SJSA1 (cell line): ENCODE measurements at regions not wholly inside any gene's neighbourhood (a gene's known extent, or its start where the extent isn't known, plus 50 kb on each side); places are given as distances from the start of the nearest gene placed in this dataset.
A peak's percentile ranks its signal among the peaks of the same experiment; 100 is the strongest.

Source experiments
- DNase-seq, 2 experiments: peaks; one replicate each; pipeline ENCODE4 v3.0.0-alpha.2; 2015 to 2020; ENCODE audit warnings: low spot score in 2 of 2, low read depth in 1 of 2
- H3K27ac ChIP-seq: fragments of 250-450 bp; sonication (Bioruptor Pico); 2 replicates; pipeline ENCODE4 v1.5.1; 2020; ENCODE audit warnings: mild to moderate bottlenecking, moderate library complexity
- H3K27me3 ChIP-seq: fragments of 250-450 bp; sonication (Bioruptor Pico); replicated peaks from 2 replicates; pipeline ENCODE4 v1.5.1; 2020; ENCODE audit warnings: mild to moderate bottlenecking, moderate library complexity
- H3K36me3 ChIP-seq: fragments of 250-450 bp; sonication (Bioruptor Pico); 2 replicates; pipeline ENCODE4 v1.5.1; 2020; ENCODE audit warnings: mild to moderate bottlenecking
- H3K4me1 ChIP-seq: fragments of 250-450 bp; sonication (Bioruptor Pico); replicated peaks from 2 replicates; pipeline ENCODE4 v1.6.1; 2021; ENCODE audit warnings: mild to moderate bottlenecking
- H3K4me3 ChIP-seq: fragments of 250-450 bp; sonication (Bioruptor Pico); 2 replicates; pipeline ENCODE4 v1.5.1; 2020; ENCODE audit warnings: mild to moderate bottlenecking
- H3K9me3 ChIP-seq: fragments of 250-450 bp; sonication (Bioruptor Pico); replicated peaks from 2 replicates; pipeline ENCODE4 v1.5.1; 2020; ENCODE audit warnings: mild to moderate bottlenecking

DNA sequence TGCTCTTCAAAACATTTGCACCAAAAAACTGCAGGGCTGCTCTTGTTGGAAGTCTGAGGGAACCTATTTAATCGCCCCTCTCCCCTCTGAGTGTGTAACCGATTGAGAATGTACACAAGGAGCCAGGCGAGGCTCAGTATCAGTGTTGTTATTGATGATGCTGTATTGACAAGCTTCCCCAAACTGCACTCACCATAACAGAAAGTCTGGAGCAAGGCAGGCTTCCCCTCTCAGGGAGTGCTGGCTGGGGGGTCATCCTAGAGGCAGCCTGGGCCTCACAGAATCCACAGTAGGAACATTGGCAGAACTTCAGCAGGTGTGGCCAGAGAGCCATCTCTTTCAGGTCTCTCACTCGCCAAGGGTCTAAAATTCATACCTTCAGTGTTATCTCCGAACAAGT, 58.1 kb upstream of the TUNAR start:
- DNase-seq = no peak
- Histone ChIP-seq H3K27me3 (no peaks in the 10 kb centered on the region; the same call in 1 of the 2 replicates), H3K36me3 (no peaks in the 10 kb centered on the region), H3K9me3 (no peaks in the 10 kb centered on the region), H3K4me1 (no peaks in the 10 kb centered on the region), H3K4me3 (no peak overlapping the region), H3K27ac (no peak overlapping the region)

DNA sequence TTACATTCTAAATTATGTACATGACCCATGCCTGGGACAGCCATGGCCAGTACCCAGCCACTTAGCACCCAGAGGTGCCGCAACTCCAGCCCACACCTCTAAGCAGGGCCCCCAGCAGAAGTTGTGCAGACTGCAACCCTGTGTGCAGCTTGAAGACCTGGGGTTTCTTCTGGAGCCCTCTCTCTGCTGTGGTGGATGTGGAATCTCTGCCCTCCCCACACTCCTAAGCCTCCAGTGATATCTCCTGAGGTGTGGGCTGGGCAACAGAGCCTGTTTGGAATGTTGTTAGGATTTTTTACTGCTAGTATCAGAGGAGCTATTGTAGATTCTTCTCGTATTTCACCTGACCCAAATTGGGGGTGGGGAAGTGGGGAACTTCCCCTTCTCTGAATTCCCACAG, 59.4 kb upstream of the TUNAR start:
- Histone ChIP-seq H3K27ac (no peak overlapping the region), H3K4me3 (no peak overlapping the region), H3K4me1 (no peaks in the 10 kb centered on the region), H3K27me3 (no peaks in the 10 kb centered on the region; the same call in 1 of the 2 replicates), H3K9me3 (no peaks in the 10 kb centered on the region), H3K36me3 (no peaks in the 10 kb centered on the region)
- DNase-seq = no peak

DNA sequence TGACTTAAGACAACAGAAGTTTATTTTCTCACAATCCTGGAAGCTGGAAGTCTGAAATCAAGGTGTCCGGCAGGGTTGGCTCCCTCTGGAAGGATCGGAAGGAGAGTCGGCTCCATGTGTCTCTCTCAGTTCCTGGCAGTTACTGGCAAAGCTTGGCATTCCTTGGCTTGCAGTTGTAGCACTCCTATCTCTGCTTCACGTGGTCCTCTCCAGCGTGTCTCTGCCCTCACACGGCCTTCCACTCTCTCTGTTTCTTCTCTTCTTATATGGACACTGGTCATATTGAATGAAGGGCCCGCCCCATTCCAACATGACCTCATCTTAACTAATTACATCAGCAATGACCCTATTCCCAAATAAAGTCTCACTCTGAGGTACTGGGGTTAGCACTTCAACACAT, 60.1 kb upstream of the TUNAR start:
- H3K27me3 ChIP-seq = no peaks in the 10 kb centered on the region; the same call in 1 of the 2 replicates
- no peak overlapping the region for H3K27ac ChIP-seq
- H3K36me3 ChIP-seq = no peaks in the 10 kb centered on the region
- H3K4me1 ChIP-seq = no peaks in the 10 kb centered on the region
- no peak overlapping the region for H3K4me3 ChIP-seq
- H3K9me3 ChIP-seq = no peaks in the 10 kb centered on the region
- DNase-seq = no peak

- H3K9me3 ChIP-seq = no peaks in the 10 kb centered on the region
- DNase-seq = no peak
- no peak overlapping the region for H3K4me3 ChIP-seq
- no peaks in the 10 kb centered on the region for H3K4me1 ChIP-seq
- H3K27ac ChIP-seq = no peak overlapping the region
- H3K36me3 ChIP-seq = no peaks in the 10 kb centered on the region
- no peaks in the 10 kb centered on the region; the same call in 1 of the 2 replicates for H3K27me3 ChIP-seq
Observed at GRCh38 chr14:95815226-95815690, 61.4 kb upstream of the TUNAR start.

- no peak for DNase-seq
- H3K36me3 ChIP-seq = no peaks in the 10 kb centered on the region
- H3K4me3 ChIP-seq = no peak overlapping the region
- peaks cover 3% of the 10 kb centered on the region; the same call in 1 of the 2 replicates for H3K27me3 ChIP-seq
- no peaks in the 10 kb centered on the region for H3K9me3 ChIP-seq
- H3K27ac ChIP-seq = no peak overlapping the region
- no peaks in the 10 kb centered on the region for H3K4me1 ChIP-seq
Observed at GRCh38 chr14:95814363-95815225, 62.0 kb upstream of the TUNAR start.

GRCh38 chr14:95811813-95812212, 64.8 kb upstream of the TUNAR start:
- Histone ChIP-seq H3K27ac (no peak overlapping the region), H3K36me3 (no peaks in the 10 kb centered on the region), H3K27me3 (0 out of 2 replicates have a peak, but pooled peaks cover 3% of the 10 kb centered on the region), H3K4me3 (no peak overlapping the region), H3K9me3 (no peaks in the 10 kb centered on the region), H3K4me1 (no peaks in the 10 kb centered on the region)
- DNase-seq = no peak

DNA sequence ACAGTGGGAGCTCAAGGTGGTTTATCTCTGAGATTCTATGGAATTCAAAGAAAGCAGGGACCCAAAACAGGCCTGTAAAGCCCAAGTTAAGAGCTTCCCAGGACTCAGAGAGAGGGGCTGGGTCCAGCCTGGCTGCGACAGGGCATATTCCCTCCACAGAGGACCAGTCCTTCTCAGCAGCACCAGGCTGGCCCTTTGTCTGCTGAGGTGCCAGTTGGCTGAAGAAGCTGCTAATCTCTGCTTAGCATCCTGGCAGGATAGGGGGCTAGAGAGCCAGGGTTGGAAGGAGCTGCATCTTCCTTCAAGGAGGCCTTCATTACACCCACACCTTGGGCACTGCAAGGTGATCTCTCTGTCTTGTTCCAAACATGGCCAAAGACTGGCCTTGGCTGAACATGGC, 68.3 kb upstream of the TUNAR start:
- DNase-seq = no peak
- Histone ChIP-seq H3K27ac (no peak overlapping the region), H3K4me3 (no peak overlapping the region), H3K27me3 (0 out of 2 replicates have a peak, but pooled peaks cover 3% of the 10 kb centered on the region), H3K9me3 (no peaks in the 10 kb centered on the region), H3K4me1 (no peaks in the 10 kb centered on the region), H3K36me3 (no peaks in the 10 kb centered on the region)

DNA sequence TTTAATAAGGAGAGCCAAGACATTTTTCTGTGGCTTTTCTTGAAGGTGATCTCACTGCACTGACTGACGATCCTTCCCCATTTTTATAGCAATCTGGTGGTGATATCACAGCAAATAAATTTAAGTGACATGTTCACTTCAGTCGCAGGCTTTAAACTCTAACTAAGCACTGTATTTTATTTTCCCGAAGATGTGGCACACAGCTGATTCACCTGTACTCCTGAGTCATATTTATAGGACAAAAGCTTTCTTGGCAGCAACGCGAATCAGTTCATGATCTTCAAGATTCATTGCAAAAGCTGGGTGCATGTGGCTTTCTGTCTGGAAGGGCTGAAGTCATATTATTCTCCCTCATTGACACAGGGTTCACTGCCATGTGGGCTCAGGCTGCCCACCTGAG, 79.8 kb upstream of the TUNAR start:
- Histone ChIP-seq H3K36me3 (no peaks in the 10 kb centered on the region), H3K27me3 (no peaks in the 10 kb centered on the region), H3K9me3 (no peaks in the 10 kb centered on the region), H3K27ac (no peak overlapping the region), H3K4me3 (no peak overlapping the region), H3K4me1 (no peaks in the 10 kb centered on the region)
- DNase-seq = no peak

- no peaks in the 10 kb centered on the region for H3K27me3 ChIP-seq
- no peak overlapping the region for H3K27ac ChIP-seq
- H3K36me3 ChIP-seq = no peaks in the 10 kb centered on the region
- H3K9me3 ChIP-seq = no peaks in the 10 kb centered on the region
- DNase-seq = no peak
- H3K4me3 ChIP-seq = no peak overlapping the region
- no peaks in the 10 kb centered on the region for H3K4me1 ChIP-seq
Observed at GRCh38 chr14:95787941-95788340, 74.0 kb upstream of the TCL1A start.

DNA sequence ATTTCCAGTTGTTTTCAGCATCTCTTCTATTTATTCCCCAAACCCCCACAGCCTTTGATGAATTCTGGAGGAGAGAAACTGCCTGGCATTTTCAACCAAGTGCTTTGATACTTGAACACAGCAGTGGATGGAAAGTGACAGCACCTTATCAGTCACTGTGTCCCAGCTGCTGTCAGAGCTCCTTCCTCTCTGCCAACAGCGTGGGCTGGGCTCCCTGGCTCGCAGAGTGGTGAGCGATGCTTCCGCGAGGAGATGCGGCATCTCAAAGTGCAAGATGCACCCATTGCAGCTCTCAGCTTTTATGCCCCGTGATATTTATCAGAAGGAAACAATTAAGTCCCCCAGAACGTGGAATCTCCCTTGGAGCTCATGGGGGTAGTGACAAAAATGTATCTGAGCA, 72.6 kb upstream of the TCL1A start:
- Histone ChIP-seq H3K27ac (no peak overlapping the region), H3K36me3 (no peaks in the 10 kb centered on the region), H3K27me3 (no peaks in the 10 kb centered on the region), H3K4me3 (no peak overlapping the region), H3K4me1 (no peaks in the 10 kb centered on the region), H3K9me3 (no peaks in the 10 kb centered on the region)
- DNase-seq = no peak

GRCh38 chr14:95784137-95784536, 70.2 kb upstream of the TCL1A start:
- no peaks in the 10 kb centered on the region for H3K9me3 ChIP-seq
- H3K36me3 ChIP-seq = no peaks in the 10 kb centered on the region
- H3K4me1 ChIP-seq = no peaks in the 10 kb centered on the region
- no peak for DNase-seq
- no peaks in the 10 kb centered on the region for H3K27me3 ChIP-seq
- H3K4me3 ChIP-seq = no peak overlapping the region
- no peak overlapping the region for H3K27ac ChIP-seq

DNA sequence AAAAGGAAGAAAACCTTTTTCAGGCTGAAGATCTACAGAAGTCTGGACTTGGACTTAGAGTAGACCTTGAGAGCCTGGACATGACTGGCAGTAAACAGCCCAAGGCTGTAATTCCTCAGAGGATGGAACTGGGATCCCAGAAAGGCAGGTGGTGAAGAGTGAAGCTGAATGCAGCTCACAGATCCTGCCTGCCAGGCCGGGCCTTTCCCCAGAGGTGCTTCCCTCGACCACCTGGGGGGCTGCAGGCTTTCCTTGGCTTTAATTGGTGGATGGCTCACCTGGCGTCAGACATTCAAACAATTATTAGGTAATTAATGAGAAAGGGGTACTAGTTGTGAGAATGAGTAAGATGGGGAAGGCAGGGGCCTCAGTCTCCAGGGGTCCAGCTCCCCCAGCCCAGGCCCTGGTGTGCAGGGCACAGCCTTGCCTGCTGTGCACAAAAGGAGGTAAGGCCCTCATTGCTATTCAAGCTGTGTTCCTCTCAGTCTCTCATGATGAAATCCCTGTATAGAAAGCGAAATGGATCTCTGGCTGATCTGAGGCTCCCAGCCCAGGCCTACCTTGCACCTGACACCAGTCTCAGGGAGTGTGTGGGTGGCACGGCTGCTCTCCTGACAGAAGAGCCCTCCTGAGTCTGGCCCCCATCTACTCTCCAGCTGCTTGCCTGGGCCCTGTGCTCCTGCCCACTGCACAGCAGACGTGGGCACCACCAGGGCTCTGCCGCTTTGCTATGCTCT, 63.0 kb upstream of the TCL1A start:
- no peaks in the 10 kb centered on the region for H3K9me3 ChIP-seq
- no peak for DNase-seq
- H3K4me3 ChIP-seq = no peak overlapping the region
- H3K27me3 ChIP-seq = no peaks in the 10 kb centered on the region
- no peak overlapping the region for H3K27ac ChIP-seq
- no peaks in the 10 kb centered on the region for H3K4me1 ChIP-seq
- no peaks in the 10 kb centered on the region for H3K36me3 ChIP-seq

GRCh38 chr14:95774265-95775160, 60.6 kb upstream of the TCL1A start:
- Histone ChIP-seq H3K36me3 (no peaks in the 10 kb centered on the region), H3K9me3 (0 out of 2 replicates have a peak, but pooled peaks cover 2% of the 10 kb centered on the region), H3K4me1 (peaks cover 14% of the 10 kb centered on the region), H3K27ac (no peak overlapping the region), H3K4me3 (no peak overlapping the region), H3K27me3 (no peaks in the 10 kb centered on the region)
- DNase-seq = peak; percentile 34 to 56
